ENCODE measurements at regions not wholly inside any gene's neighbourhood (a gene's known extent, or its start where the extent isn't known, plus 50 kb on each side); places are given as distances from the start of the nearest gene placed in this dataset.

- WGBS, 3 donors = 21 to 26% (median 24%) methylated on average over 33 to 38 of the region's 38 CpGs
- no peak overlapping the region for H3K27ac ChIP-seq
- H3K4me1 ChIP-seq = no peaks in the 10 kb centered on the region
- no peaks in the 10 kb centered on the region for H3K9me3 ChIP-seq
- no peak for ATAC-seq
- H3K36me3 ChIP-seq (ENCODE audit: insufficient read depth in 1 of 2, low read depth in 1 of 2) = no peaks in the 10 kb centered on the region
- no peak overlapping the region for H3K4me3 ChIP-seq
- intact Hi-C loops (cut with DNase I) = no loop called here
- DNase-seq = no peak
- H3K27me3 ChIP-seq (ENCODE audit: insufficient read depth in 3 of 3, low read length in 2 of 3) = peaks cover 0 to 48% (median 13%) of the 10 kb centered on the region in 3 donors
- TF ChIP-seq CTCF (IDR thresholded peaks at IDR 0.05) = no peak
These were observed 300.1 kb downstream of the FOXL1 start for GRCh38 chr16:86878236-86879080.

GRCh38 chr16:86879268-86879667 lies 300.9 kb downstream of the FOXL1 start:
- Histone ChIP-seq H3K27ac (no peak overlapping the region), H3K4me3 (no peak overlapping the region), H3K4me1 (no peaks in the 10 kb centered on the region), H3K9me3 (no peaks in the 10 kb centered on the region), H3K27me3 (ENCODE audit: insufficient read depth in 3 of 3, low read length in 2 of 3) (peaks cover 0 to 48% (median 13%) of the 10 kb centered on the region in 3 donors), H3K36me3 (ENCODE audit: insufficient read depth in 1 of 2, low read depth in 1 of 2) (no peaks in the 10 kb centered on the region)
- no peak for ATAC-seq
- 77 to 82% (median 81%) methylated on average over 11 of the region's 11 CpGs for WGBS, 3 donors
- no peak for TF ChIP-seq CTCF (IDR thresholded peaks at IDR 0.05)
- intact Hi-C loops (cut with DNase I) = no loop called here
- DNase-seq = no peak

- H3K36me3 ChIP-seq (ENCODE audit: insufficient read depth in 1 of 2, low read depth in 1 of 2) = no peaks in the 10 kb centered on the region
- H3K4me3 ChIP-seq = no peak overlapping the region
- H3K9me3 ChIP-seq = no peaks in the 10 kb centered on the region
- intact Hi-C loops (cut with DNase I) = no loop called here
- no peaks in the 10 kb centered on the region for H3K4me1 ChIP-seq
- ATAC-seq (no peak), DNase-seq (no peak)
- H3K27me3 ChIP-seq (ENCODE audit: insufficient read depth in 3 of 3, low read length in 2 of 3) = peaks cover 0 to 48% (median 13%) of the 10 kb centered on the region in 3 donors
- H3K27ac ChIP-seq = no peak overlapping the region
- 80 to 85% (median 83%) methylated on average over 14 of the region's 14 CpGs for WGBS, 3 donors
- no peak for TF ChIP-seq CTCF (IDR thresholded peaks at IDR 0.05)
These were observed 302.2 kb downstream of the FOXL1 start for GRCh38 chr16:86880316-86881117.

GRCh38 chr16:86881118-86881510 lies 302.8 kb downstream of the FOXL1 start:
- 60 to 64% (median 62%) methylated on average over 12 of the region's 12 CpGs for WGBS, 3 donors
- intact Hi-C loops (cut with DNase I) = no loop called here
- ATAC-seq = no peak
- no peak for DNase-seq
- Histone ChIP-seq H3K27me3 (ENCODE audit: insufficient read depth in 3 of 3, low read length in 2 of 3) (peaks cover 0 to 48% (median 13%) of the 10 kb centered on the region in 3 donors), H3K27ac (no peak overlapping the region), H3K9me3 (no peaks in the 10 kb centered on the region), H3K4me3 (no peak overlapping the region), H3K4me1 (no peaks in the 10 kb centered on the region), H3K36me3 (ENCODE audit: insufficient read depth in 1 of 2, low read depth in 1 of 2) (no peaks in the 10 kb centered on the region)
- TF ChIP-seq CTCF (IDR thresholded peaks at IDR 0.05) = no peak

Measured in psoas muscle (tissue), 7 donors.